Inflammatory macrophage treated with lipopolysaccharide for 4 hours (primary cell): ENCODE measurements at regions not wholly inside any gene's neighbourhood (a gene's known extent, or its start where the extent isn't known, plus 50 kb on each side); places are given as distances from the start of the nearest gene placed in this dataset.
"Not testable (repeated sequence)": the region's sequence is repeated elsewhere in the genome, so short reads cannot be mapped to it uniquely, and the experiment has no call there.

Source experiments
- DNase-seq: peaks from one replicate; pipeline ENCODE4 v3.0.0-alpha.2; 2020

DNA sequence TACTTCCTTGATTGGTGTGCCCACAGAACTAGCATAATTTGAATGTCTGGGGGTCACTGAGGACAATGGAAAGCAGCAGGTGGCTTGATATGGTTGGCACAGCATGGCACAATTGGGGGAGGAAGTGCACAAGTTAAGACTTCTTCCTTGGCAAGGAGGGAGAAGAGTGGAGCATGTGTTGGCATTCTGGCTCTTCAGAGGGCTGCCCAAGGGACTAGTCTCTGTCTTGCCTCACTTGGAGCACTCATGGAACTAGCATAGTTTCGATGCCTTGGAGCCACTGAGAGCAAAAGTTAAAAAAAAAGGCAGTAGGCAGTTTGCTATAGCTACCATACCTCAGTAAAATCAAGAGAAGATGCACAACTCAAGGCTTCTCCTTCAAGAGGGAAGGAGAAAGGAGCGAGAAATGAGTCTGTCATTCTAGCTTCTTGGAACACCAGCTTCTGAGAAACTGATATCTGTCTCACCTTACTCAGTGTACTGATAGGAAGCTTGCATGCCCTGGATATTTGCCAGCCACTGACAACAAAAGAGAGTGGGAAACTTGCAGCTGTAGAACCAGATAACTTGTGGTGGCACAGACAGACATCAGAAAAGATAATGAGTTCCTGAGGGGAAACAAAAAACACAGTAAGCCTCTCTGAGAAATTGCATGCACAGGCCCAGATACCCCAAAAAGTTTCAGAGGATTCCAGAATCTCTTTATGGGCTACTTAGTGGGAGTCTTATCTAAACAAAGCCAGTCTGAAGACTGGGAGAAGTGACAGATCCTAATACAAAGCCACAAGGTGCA, 207.5 kb upstream of the SAMSN1 start:
- no peak for DNase-seq

DNA sequence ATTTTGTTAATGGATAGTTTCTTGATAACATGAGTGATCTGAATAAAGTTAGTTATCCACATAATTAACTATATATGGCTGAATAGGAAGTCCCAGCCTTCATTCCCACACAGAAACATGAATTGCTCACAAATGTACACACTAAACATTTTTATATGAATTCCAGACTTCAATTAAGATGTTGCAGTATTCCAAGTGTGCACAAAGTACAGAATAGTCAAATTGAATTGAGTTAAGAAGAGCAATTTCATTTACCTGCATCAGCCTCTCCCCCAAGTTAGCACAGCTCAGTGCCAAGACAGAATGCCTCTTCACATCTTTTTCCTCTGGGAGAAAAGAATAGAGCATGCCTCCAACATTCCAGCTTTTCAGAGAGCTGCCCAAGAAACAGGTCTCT, 207.0 kb upstream of the SAMSN1 start:
- DNase-seq, result no peak

GRCh38 chr21:14752345-14752909, 206.3 kb upstream of the SAMSN1 start:
- no peak for DNase-seq

DNA sequence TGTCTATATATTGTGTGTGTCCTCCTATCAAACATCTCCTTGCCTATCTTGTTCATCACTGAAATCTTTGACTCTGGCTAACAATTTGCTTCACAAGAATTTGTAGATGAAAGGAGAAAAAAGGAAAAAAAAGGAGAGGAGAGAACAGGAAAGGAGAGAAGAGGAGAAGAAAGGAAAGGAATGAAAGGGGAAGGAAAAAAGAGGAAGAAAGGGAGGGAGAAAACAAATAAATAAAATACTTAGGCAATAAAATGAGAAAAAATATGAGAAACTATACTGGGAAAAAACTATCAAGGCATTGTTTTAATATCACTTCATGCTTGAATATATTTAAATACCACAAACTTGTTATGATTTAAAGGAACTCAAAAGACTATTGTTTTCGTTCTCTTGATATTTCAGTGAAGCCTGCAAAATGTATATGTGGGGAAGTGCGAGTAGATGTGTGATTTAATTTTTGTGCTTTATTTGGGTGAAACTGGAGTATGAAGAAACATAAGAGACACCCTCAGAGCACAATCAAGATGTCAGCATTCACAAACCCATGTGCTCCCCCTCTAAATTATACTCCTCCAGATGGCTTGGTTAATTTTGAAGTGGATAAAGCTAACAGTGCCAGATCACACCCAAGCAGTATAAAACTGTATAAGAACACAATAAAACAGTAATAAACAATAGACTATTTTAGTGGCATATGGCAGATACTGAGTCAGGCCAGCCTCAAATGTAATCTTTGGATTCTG, 205.7 kb upstream of the SAMSN1 start:
- no peak for DNase-seq

DNA sequence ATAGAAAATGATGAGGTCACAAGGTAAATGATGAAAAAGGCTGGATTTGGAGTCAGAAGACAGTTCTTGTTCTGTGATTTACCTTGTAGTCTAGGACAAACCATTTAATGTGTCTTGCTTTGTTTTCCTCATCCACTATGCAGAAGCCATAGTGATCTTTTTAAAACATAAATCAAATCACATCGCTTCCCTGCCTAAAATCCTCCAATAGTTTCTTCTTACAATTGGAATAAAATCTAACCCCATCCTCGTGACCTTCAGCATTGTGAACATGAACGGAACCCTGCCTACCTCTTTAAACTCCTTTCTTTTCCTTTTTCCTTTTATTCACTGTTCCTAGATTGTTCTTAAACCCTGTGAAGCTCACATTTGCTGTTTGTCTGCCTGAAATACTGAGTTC, 204.9 kb upstream of the SAMSN1 start:
- DNase-seq, result no peak

- no peak for DNase-seq
Measured at GRCh38 chr21:14750041-14750440, 203.9 kb upstream of the SAMSN1 start.

DNA sequence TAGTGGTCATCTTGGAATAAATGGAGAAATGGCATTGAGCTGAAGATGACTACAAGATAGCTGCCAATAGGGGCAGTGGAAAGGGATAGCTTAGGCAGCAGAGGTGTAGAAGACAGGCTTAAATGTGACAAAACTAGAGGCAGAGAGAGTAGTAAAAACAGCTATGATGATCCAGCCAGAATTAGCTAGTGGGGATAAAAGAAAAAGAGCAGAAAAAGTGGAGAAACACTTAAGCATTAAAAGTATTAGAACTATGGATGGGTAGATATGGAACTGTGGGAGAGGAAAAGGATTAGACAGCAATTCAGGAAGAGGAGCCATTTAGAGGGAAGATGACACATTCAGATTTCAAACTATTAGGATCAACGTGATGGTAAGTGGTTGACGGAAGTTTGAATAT, 202.5 kb upstream of the SAMSN1 start:
- no peak for DNase-seq

GRCh38 chr21:14744368-14744767, 198.3 kb upstream of the SAMSN1 start:
- peak; percentile 71 for DNase-seq

DNA sequence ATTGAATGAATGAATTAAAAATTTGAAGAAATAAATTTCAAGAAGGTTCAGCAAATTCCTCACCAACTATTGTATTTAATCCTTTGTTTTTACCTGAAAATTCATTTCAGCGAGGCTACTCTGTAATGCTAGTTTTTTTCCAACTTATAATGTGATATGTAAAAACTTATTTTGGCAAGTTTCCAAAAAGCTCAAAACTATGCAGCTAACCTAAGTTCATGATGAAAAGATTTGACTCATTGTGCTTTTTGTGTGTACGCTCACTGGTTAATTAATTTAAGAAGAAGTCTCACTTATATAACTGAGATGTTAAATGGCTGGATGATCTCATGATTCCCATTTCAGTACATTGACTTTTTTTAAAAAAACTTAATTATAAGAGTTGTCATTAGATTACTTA, 196.0 kb upstream of the SAMSN1 start:
- no peak for DNase-seq

DNA sequence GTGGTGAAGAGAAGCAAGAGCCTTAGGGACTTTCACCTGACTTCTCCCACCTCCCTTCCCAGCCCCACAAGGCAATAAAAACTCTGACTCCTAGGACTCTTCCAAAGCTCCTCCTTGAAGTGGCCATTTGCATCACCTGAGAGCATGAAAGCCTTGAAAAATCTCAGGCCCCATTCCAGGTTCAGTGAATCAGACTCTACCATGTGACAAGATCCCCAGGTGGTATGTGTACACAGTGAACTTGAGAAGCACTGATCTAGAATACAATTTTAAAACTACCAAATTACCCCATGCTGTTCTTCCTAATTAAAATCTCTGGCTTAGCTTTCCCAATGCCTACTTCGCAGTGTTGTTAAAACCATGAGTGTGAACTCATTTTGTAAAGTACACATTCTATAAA, 195.1 kb upstream of the SAMSN1 start:
- no peak for DNase-seq

DNA sequence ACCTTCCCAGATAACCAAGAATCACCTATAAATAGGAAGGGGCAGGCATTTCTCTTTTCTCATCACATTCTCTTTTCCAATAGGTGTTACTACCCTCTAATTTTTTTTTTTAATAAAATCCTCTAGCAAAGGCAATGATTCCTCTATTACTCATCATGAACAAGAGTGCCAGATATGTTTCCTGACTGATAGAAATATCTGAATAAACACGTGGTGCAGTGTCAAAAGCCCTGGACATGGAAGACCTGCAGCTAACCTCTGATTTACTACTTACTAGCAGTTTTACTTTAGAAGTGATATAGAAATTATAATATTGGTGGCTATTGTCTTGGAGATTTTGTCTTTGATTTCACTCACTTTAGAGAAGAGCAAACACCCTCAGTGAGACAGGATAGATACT, 194.6 kb upstream of the SAMSN1 start:
- no peak for DNase-seq

- DNase-seq, result no peak
Measured at GRCh38 chr21:14740116-14740515, 194.0 kb upstream of the SAMSN1 start.

DNA sequence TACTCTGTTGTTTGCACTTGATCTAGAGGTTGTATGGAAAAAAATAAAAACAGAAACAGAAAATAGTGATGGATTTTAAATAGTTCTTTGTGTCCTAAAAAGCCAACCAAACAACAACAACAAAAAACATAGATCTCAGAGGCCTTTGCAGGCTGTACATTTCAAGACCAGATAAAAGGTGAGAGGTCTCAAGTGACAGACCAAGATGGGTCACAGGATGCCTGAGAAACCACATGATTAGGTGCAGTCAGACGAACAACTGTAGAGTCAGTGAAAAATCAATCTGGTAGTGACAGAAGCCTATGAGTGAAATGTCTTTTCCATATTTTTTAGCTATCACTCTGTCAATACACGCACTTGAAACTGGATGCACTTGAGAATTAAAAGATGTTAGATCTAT, 193.5 kb upstream of the SAMSN1 start:
- DNase-seq, result no peak

DNA sequence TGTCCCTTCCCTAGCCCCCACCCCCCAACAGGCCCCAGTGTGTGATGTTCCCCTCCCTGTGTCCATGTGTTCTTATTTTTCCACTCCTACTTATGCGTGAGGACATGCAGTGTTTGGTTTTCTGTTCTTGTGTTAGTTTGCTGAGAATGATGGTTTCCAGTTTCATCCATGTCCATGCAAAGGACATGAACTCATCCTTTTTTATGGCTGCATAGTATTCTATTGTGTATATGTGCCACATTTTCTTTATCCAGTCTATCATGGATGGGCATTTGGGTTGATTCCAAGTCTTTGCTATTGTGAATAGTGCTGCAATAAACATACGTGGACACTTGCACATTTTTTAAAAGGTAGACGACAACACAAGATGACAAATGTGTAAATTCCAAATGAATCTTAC, 192.5 kb upstream of the SAMSN1 start:
- DNase-seq, result not testable (repeated sequence)

- DNase-seq, result peak; percentile 72
Measured at GRCh38 chr21:14737922-14738321, 191.8 kb upstream of the SAMSN1 start.

- DNase-seq, result no peak
Measured at GRCh38 chr21:14737284-14737691, 191.2 kb upstream of the SAMSN1 start.

DNA sequence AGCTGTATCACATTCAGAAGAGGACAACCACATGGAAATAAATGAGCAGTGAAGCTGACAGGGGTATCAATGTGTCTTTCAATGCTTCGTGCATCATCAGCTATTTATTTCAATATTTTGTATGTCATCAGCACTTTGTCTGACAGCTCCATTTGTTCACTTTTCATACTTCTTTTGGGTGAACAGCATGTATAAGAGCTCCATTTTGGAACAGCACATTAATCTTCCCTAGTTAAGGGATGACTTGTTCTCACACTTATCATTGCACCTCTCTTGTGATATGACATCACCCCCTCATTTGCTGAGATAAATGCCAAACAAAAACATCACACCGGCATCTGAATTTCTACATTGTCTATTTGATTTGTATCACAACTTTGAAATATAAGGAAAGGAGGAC, 190.6 kb upstream of the SAMSN1 start:
- no peak for DNase-seq

DNA sequence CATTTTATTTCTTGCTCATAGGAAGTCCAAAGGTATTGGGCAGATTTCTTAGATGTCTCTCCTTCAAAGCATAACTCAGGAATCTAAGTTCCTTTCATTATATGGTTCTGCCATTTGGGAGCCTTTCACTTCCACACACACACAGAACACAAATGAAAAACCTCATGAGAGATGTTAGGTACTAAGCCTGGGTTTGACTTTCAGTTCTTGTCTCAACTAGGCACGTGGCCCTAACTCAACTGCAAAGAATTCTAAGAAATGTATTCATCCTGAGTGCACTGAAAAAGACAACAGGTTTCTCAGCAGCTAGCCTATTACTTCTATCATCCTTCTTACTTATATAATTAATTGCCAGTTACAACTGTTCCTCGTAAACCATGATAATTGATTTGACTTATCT, 190.0 kb upstream of the SAMSN1 start:
- DNase-seq, result peak; percentile 28

DNA sequence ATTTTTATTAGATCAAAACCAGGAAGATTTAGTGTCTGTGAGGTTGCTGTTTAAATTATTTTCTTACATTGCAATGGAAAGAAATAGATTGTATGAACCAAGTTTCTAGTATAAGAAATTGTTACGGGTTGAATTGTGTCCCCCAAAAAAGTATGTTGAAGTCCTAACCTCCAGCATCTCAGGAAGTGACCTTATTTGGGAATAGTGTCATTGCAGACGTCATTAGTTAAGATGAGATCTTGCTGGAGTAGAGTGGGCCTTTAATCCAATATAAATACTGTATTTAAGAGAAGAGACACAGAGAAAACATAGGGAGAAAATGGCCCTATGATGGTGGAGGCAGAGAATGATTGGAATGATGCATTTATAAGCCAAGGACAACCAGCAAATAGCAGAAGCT, 188.7 kb upstream of the SAMSN1 start:
- no peak for DNase-seq

DNA sequence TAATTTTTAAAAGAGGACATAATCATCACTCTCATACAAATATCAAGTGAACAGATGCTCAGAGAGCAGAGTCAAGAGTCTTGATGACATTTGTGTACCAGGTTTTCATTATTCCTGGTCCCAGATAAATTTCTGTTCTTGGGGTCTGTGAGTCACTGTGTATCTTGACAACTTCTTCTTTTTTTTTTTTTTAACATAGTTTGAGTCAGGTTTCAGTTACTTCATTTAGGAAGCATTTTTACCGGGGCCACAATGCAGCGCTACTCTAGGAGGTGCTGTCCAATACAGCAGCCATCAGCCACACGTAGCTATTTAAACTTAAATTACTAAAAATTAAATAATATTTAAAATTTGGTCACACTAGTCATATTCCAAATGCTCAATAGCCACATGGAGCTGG, 188.1 kb upstream of the SAMSN1 start:
- DNase-seq, result peak; percentile 68

DNA sequence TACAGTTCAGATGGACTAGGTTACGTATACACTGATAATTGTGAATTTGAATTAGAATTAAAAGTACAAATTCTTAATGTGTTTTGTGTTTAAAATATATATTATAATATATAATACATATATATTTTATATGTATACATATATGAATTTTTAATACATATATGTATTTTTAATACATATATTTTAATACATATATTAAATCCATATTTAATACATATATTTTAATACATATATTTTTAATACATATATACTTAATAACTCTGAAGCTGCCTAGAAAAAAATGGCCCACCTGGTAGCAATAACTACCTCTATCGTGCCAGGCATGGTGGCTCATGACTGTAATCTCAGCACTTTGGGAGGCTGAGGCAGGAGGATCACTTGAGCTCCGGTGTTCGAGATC, 179.1 kb upstream of the SAMSN1 start:
- no peak for DNase-seq

GRCh38 chr21:14722841-14723483, 176.8 kb upstream of the SAMSN1 start:
- no peak for DNase-seq

DNA sequence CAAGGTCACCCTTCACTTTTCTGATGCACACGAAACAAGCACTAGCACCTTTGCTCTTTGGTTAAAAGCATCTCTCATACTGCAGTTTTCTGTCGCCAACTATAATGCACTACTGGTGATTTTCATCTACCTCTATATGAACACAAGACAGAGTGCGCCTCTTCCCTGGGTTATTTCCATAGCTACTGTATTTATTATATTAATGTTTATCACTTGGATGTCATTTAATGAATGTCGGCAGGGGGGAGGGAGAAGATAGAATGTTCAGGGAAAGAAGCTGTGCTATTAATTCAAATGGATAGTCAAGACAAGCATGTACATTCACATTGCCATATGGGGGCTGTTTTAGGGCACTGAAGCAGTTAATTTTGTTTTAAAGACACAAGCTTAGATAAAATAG, 174.1 kb upstream of the SAMSN1 start:
- DNase-seq, result no peak

- no peak for DNase-seq
Measured at GRCh38 chr21:14718951-14719350, 172.8 kb upstream of the SAMSN1 start.
